Right renal cortex interstitium (tissue), 3 donors: ENCODE measurements at regions not wholly inside any gene's neighbourhood (a gene's known extent, or its start where the extent isn't known, plus 50 kb on each side); places are given as distances from the start of the nearest gene placed in this dataset.

Experiments used
- DNase-seq, 3 donors: peaks; one replicate each; pipeline ENCODE4 v3.0.0-alpha.2; 2013; ENCODE audit warnings: low read depth in 3 of 3, low spot score in 2 of 3

DNA sequence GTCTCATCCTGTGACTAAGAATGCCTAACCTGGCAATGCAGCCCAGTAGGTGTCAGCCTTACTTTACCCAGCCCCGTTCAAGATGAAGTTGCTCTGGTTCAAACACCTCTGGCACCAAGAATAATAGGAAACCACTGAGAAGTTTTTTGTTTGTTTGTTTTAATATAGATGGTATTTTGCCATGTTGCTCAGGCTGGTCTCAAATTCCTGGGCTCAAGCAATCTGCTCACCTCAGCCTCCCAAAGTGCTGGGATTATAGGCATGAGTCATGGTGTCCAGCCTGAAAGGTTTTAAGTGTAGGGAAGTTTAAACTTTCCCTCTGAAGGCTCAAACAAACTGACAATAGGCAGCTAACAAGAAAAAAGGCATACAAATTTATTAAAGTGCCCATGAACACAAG lies 51.2 kb upstream of the ABCC4 start:
- DNase-seq, result no peak

DNA sequence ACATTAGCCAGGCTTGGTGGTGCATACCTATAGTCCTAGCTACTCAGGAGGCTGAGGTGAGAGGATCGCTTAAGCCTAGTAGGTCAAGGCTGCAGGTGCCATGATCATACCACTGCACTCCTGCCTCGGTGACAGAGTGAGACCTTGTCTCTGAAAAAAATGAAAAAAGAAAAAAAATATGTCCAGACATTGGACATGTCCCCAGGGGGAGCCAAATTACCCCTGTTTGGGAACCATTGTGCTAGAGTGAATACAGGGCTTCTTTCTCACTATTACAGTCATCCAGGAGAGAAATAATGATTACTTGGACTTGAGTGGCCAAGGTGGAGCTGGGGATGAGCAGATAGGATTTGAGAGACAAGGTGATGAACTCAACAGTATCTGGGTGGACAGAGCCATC lies 52.9 kb upstream of the ABCC4 start:
- DNase-seq, result no peak

DNA sequence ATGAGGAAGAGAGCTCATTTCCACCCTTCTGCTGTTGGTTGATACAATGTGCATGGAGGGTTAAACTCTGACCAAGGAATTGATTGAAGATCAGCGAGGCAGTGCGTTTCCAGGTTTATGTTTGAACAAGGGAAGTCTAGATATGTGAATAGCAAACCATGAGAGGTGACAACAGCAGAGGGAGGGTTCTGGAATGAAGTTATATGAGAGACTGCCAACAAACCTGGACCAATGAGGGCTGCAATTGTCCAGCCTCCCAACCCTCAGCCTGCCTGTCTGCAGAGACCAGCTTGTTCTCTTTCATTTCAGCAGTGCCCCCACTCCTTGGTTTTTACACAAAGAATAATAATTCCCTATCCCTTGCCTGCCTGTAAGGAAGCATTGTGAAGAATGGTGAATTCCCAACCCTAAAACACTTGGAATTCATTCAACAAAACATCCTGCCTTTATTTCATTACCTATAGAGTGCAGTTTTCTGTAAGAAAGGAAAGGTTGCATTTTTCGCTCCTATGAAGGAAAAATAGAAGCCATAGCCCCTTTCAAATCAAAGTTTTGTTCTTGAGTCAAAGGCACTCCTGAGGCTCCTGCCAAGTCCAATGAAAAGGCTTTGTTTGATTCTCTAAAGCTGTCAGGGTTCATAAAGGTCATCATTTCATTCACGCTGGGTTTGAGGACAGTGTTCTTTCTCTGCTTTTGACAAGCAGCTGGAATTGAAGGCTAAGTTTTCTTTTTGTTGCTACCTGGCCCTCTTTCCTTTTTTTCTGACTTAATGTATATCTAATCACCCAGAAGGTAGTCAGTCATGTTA lies 53.6 kb upstream of the ABCC4 start:
- no peak for DNase-seq

DNA sequence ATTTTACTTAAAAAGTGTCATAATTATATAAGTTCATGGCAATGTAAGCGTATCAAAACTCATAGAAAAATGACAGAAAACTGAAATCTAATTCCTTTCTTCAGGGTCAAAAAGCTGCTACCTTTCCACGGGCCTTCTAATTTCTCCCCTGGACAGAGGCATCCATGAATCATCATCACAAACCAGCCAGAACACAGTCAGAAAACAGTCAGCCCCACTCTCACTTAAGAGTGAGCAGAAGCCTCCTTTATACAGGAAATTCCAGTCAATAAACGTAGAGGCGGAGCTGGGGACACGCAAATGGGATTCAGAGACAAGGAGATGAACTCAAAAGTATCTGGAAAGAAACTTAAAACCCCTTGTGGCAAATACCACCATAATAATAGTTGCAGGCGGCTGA lies 54.2 kb upstream of the ABCC4 start:
- no peak for DNase-seq

DNA sequence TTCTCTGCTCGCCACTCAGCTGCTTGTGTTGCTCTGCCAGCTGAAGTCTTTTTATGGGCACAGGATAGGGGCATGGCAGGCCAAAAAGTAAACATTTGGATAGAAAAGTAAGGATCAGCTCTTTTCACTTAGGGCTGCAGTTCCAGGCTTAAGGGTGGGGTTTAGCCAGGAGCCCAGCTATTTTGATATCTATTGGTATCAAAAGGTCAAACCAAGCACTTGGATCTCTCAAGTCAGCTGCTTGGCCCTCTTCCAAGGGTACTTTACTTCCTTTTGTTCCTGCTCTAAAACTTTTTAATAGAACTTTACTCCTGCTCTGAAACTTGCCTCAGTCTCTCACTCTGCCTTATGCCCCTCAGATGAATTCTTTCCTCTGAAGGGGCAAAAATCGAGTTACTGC lies 55.7 kb upstream of the ABCC4 start:
- no peak for DNase-seq

DNA sequence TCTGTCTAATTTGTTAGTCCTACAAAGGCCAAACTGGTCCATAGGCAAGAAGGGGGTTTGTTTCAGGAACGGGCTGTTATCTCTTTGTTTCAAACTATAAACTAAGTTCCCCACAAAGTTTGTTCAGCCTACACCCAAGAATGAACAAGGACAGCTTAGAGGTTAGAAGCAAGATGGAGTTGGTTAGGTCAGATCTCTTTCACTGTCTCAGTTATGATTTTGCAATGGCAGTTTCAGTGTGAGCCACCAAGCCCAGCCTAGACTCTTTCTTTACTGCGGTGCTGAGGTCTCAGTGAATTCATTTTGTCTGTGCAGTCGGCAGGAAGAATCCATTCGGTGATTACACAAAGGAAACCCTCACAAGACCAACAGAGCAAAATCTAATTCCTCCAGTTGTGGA lies 56.6 kb upstream of the ABCC4 start:
- no peak for DNase-seq

DNA sequence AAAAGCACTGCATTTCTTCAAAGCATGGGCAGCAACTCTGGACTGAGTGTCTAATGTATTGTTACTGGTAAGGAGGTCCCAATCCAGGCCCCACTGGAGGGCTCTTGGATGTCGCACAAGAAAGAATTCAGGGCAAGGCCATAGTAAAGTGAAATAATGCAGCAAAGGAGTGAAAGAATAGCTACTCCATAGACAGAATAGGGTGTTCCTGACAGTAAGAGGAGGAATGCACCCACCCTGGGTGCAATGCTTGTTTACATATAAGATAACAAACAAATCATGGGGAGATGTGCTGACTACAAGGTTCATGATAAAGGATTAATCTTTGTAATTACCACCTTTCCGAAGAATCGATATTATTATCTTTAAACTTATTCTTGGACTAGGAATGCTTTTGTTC lies 58.8 kb upstream of the ABCC4 start:
- no peak for DNase-seq

DNA sequence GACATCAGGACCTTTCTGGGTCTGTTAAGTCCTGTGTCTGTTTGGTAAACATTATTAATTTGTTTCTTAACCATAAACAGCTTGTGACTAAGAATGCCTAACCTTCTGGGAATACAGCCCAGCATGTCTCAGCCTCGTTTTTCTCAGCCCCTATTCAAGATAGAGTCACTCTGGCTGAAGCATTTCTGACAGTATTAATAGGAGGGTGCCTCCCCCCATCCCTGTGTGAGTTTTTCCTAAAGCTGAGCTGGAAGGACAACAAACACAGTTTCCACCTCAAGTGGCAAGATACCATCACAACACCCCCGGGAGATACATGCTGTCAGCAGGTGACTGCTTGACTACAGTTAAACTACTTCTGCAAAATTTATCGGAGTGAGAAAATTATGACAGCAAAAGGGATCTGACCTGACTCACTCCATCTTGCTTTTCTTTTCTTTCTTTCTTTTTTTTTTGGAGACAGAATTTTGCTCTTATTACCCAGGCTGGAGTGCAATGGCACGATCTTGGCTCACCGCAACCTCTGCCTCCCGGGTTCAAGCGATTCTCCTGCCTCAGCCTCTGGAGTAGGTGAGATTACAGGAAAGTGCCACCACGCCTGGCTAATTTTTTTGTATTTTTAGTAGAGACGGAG lies 59.3 kb upstream of the ABCC4 start:
- DNase-seq, result no peak

DNA sequence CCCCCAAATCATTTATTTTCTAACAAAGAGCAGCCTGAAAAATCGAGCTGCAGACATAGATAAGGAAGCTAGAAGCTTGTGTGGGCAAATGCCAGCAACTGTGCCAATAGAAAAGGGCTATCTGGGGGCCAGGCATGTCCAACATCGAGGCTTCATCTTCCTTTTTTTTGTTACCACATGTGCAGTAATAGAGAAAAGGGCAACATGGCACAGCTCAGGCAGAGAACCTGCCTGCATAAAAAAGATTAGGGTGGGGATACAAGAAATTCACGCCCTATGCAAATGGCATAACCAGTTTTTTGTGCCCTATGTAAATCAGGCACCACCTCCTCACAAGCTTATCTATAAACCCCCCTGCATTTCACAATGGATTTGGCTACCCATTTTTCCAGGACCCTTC lies 60.4 kb upstream of the ABCC4 start:
- DNase-seq, result no peak

DNA sequence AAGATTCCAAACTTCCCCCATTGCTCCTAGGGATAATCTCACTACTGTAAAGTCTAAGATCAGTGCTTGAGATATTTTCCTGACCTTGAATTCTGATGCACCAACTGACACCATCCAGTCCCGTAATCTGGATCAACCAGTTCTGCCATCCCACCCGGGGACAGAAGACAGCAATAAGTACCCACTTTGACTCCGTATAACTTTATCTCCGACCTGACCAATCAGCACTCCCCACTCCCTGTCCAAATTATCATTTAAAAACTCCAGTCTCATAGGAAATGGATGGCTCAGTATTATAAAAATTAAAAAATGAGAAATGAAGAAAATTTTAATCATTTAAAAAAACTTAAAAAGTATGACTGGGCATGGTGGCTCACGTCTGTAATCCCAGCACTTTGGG lies 61.4 kb upstream of the ABCC4 start:
- no peak for DNase-seq

DNA sequence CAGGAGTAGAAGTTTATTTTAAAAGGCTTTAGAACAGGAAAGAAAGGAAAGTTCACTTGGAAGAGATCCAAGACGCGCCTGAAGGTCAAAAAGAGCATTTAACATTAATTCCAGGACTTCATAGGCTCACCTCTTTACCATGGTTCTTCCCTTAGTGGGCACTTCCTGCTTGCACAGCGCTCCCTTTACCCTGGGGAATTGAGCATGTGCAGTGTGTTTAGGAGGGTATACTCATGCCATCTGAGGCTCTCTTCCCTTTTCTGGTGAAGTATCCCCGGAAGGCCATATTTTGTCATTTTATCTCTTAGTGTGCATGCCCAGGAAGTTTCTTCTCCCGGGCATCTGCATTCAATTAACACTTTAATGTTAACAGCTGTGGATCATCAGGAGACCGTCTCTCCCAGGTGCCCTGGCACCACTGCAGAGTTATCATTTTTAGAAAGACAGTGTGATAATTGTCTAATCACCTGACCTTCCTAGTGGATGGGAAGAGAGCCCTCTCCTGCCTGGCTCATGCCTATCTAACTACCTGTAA lies 66.1 kb upstream of the ABCC4 start:
- no peak for DNase-seq

DNA sequence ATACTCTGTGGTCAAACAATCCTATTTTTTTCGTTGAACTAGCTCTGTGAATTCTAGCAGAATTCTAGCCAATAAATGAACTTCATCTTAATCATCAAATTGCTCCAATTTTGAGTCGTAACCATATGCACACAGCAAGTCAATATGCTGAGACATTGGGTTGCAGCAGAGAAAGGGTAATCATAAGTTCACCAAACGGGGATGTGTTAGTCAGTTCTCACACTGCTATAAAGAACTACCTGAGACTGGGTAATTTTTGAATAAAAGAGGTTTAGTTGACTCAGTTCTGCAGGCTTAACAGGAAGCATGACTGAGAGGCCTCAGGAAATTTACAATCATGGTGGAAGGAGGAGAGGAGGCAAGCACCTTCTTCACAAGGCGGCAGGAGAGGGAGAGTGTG lies 67.7 kb upstream of the ABCC4 start:
- DNase-seq, result no peak

DNA sequence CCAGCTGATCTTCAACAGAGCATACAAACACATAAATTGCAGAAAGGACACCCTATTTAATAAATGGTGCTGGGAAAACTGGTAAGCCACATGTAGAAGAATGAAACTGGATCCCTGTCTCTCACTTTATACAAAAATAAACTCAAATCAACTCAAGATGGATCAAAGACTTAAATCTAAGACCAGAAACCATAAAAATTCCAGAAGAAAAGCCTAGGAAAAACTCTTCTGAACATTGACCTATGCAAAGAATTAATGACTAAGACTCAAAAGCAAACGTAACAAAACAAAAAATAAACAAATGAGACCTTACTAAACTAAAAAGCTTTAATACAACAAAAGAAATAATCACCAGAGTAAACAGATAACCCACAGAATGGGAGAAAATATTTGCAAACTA lies 74.5 kb upstream of the ABCC4 start:
- DNase-seq, result no peak

DNA sequence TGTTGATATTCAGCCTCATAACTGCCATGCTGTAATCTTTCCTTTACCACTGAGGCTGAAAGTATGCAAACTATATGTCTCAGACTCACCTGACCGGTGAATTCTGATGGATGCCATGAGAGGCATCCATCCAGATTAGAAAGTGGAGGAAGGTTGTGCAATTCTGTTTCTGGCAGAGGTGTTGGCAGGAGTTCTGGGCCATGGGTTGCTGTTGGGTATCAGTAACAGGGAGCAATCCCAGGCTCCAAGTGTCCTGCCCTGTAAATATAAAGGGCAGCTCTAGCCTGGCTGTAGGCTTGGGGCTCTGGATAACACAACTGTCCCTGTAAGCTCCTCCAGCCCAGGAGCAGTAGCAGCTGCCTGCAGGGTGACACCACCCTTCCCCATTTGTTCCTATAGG lies 77.4 kb upstream of the ABCC4 start:
- no peak for DNase-seq

DNA sequence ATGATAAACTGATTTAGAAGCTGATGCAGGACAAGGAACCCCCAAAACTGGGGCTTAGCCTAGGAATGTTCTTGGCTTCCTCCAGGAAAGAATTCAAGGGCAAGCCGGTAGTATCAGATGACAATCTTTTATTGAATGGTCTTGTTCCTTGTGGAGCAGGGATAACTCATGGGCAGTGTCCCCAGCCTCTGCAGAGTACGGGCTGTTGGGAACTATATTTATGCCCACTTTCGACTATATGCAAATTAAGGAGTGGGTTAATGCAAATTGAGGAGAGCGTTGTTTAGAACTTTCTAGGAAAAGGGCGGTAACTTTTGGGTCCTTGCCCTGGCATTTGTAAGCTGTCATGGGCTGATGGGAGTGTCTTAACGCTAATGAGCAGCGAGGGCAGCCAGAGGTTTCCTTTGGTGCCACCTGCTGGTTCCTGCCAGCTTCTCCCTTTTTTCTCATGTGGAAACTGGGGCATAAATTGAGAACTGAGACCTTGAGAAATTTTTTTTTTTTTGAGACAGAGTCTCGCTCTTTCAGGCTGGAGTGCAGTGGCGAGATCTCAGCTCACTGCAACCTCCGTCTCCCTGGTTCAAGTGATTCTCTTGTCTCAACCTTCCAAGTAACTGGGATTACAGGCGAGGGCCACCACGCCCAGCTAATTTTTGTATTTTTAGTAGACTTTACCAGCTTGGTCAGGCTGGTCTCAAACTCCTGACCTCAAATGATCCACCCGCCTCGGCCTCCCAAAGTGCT lies 79.4 kb upstream of the ABCC4 start:
- peak; percentile 65 to 78 (median 71) for DNase-seq

DNA sequence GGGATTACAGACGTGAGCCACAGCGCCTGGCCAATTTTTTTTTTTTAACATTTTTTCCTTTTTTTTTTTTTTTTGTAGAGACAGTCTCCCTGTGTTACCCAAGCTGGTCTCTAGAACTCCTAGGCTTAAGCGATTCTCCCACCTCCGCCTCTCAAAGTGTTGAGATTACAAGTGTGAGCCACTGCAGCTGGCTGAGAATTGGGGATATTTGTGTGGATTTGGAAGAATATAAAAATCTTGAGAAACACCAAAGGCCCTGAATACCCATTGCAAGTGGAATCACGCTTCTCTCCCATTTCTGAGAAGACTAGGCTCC lies 79.9 kb upstream of the ABCC4 start:
- DNase-seq, result no peak

DNA sequence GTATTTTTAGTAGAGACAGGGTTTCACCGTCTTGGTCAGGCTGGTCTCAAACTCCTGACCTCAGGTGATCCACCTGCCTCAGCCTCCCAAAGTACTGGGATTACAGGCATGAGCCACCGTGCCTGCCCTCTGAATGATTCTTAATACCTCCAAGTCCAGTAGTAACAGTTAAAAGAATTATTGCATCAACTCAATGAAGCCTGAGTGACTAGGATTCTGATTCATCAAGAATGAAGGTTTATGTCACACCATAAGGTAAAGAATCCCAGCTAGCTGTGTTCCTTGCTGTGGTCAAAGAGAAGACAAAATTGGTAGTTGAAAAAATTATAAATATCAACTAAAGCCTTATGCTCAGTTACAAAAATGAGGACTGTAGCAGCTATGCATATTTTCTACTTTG lies 81.2 kb upstream of the ABCC4 start:
- DNase-seq, result no peak

DNA sequence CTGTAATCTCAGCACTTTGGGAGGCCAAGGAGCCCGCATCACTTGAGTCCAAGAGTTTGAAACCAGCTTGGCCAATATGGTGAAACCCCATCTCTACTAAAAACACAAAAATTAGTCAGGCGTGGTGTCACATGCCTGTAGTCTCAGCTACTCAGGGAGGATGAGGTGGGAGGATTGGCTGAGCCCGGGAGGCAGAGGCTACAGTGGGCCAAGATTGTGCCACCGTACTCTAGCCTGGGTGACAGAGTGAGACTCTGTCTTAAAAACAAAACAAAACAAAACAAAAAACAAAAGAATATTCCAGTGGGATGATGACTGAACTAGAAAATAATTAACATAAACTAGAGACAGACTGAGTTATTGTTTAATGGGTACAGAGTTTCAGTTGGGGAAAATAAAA lies 81.7 kb upstream of the ABCC4 start:
- DNase-seq, result no peak

DNA sequence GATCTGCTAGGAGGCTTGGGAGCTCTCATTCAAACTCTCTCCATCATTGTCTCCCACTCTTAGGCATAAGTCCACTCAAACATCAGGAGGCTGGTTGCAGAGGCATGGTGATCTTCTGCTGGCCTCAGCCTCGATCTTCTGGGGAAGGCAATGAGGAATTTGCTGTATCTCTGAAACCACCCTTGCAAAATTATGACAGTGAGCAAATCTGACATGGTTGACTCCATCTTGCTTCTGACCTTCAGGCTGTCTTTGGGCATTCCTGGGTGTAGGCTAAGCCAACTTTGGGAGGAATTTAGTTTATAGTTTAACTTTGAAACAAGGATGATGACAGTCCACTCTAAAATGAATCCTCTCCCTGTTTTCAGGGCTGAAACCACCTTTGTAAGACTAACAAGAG lies 84.1 kb upstream of the ABCC4 start:
- no peak for DNase-seq

DNA sequence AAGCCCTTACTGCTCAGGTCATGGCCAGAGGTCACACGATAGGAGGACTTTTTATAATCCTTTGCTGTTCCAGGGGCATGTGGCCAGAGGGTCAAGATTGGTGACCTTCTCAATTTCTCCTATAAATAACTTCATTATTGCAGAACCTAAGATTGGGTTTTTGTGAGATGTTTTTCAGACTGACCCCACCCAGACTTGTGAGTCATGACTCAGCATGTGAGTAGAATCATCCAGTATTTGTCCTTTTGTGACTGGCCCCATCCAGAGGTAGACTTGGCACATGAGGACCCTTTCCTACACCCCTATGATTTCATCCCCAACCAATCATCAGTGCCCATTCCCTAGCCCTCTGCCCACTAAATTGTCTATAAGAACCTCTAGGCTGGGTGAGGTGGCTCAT lies 84.5 kb upstream of the ABCC4 start:
- no peak for DNase-seq

DNA sequence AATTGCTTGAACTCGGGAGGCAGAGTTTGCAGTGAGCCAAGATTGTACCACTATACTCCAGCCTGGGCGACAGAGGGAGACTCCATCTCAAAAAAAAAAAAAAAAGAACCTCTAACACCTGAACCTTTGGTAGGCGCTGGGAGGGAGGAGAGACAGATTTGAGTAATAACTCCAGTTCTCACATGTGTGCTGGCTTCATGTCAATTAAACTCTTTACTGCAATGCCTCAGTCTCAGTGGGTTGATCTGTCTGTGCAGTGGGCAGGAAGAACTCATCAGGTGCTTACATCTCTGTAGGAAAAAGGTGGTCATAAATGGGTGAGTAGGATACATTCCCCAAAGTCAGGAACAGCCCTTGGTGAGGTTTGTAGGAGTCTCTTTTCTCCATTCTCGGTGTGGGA lies 85.1 kb upstream of the ABCC4 start:
- DNase-seq, result no peak

DNA sequence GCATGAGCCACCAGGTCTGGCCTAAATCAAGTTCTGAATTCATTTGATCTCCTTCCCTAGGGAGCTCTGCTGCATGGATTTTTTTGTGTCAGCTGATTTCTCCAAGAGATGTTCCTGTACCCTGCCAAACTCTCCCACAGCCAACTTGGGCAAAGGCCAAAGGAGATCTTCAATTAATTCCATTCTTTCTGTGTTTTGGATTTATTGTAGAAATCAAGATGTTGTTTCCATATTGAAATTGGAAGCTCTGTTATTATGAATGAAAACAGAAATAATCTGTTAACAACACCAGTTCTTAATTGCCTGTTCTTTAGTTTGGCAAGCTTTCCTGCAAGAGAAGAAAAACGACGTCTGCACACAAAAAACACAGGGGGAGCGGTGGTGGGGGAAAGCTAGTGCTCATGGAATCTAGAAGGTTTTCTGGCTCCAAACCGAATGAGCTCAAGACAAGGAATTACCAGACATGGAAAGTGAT lies 86.5 kb upstream of the ABCC4 start:
- DNase-seq, result peak in 1 of 3 donors; percentile 18
